ENCODE measurements at regions not wholly inside any gene's neighbourhood (a gene's known extent, or its start where the extent isn't known, plus 50 kb on each side); places are given as distances from the start of the nearest gene placed in this dataset.
A peak's percentile ranks its signal among the peaks of the same experiment; 100 is the strongest.

- intact Hi-C loops (cut with DNase I), result no loop called here
- H3K9me3 ChIP-seq, result no peaks in the 10 kb centered on the region
- no peak for ATAC-seq
- no peak overlapping the region for H3K4me3 ChIP-seq
- no peaks in the 10 kb centered on the region for H3K4me1 ChIP-seq
- no peaks in the 10 kb centered on the region for H3K27me3 ChIP-seq
- no peak for DNase-seq
- H3K36me3 ChIP-seq, result no peaks in the 10 kb centered on the region
- WGBS (ENCODE audit: insufficient coverage, low coverage, low lambda C conversion rate, missing lambda C conversion rate), result 78% methylated on average over 8 of the region's 8 CpGs
- H3K27ac ChIP-seq, result no peak overlapping the region
- peak in 1 of 4 donors; percentile 5 for TF ChIP-seq CTCF (IDR thresholded peaks at IDR 0.05)
- no peak for TF ChIP-seq POLR2A (IDR thresholded peaks at IDR 0.05)
Measured at GRCh38 chr15:30030345-30030744, 52.4 kb upstream of the GOLGA8J start.

GRCh38 chr15:30023798-30024295 lies 58.9 kb upstream of the GOLGA8J start:
- Histone ChIP-seq H3K36me3 (no peaks in the 10 kb centered on the region), H3K27ac (no peak overlapping the region), H3K4me1 (no peaks in the 10 kb centered on the region), H3K9me3 (no peaks in the 10 kb centered on the region), H3K27me3 (no peaks in the 10 kb centered on the region), H3K4me3 (no peak overlapping the region)
- DNase-seq, result no peak
- no peak for ATAC-seq
- WGBS (ENCODE audit: insufficient coverage, low coverage, low lambda C conversion rate, missing lambda C conversion rate), result 57% methylated on average over 6 of the region's 6 CpGs
- TF ChIP-seq CTCF (IDR thresholded peaks at IDR 0.05) (no peak), POLR2A (IDR thresholded peaks at IDR 0.05) (no peak)
- intact Hi-C loops (cut with DNase I), result no loop called here

- TF ChIP-seq CTCF (IDR thresholded peaks at IDR 0.05) (no peak), POLR2A (IDR thresholded peaks at IDR 0.05) (no peak)
- Histone ChIP-seq H3K4me1 (no peaks in the 10 kb centered on the region), H3K36me3 (no peaks in the 10 kb centered on the region), H3K4me3 (no peak overlapping the region), H3K9me3 (no peaks in the 10 kb centered on the region), H3K27me3 (no peaks in the 10 kb centered on the region), H3K27ac (no peak overlapping the region)
- WGBS (ENCODE audit: insufficient coverage, low coverage, low lambda C conversion rate, missing lambda C conversion rate), result 86% methylated on average over 2 of the region's 2 CpGs
- DNase-seq (no peak), ATAC-seq (no peak)
- intact Hi-C loops (cut with DNase I), result no loop called here
Measured at GRCh38 chr15:30010746-30011145, 72.0 kb upstream of the GOLGA8J start.

- ATAC-seq (no peak), DNase-seq (no peak)
- no peak overlapping the region for H3K27ac ChIP-seq
- 88% methylated on average over 1 of the region's 1 CpG for WGBS (ENCODE audit: insufficient coverage, low coverage, low lambda C conversion rate, missing lambda C conversion rate)
- intact Hi-C loops (cut with DNase I), result no loop called here
- TF ChIP-seq CTCF (IDR thresholded peaks at IDR 0.05) (no peak), POLR2A (IDR thresholded peaks at IDR 0.05) (no peak)
- no peaks in the 10 kb centered on the region for H3K27me3 ChIP-seq
- H3K4me1 ChIP-seq, result no peaks in the 10 kb centered on the region
- no peak overlapping the region for H3K4me3 ChIP-seq
- no peaks in the 10 kb centered on the region for H3K9me3 ChIP-seq
- no peaks in the 10 kb centered on the region for H3K36me3 ChIP-seq
Measured at GRCh38 chr15:30008156-30008555, 74.6 kb upstream of the GOLGA8J start.

- Histone ChIP-seq H3K4me3 (no peak overlapping the region), H3K9me3 (no peaks in the 10 kb centered on the region), H3K4me1 (no peaks in the 10 kb centered on the region), H3K27ac (no peak overlapping the region), H3K36me3 (no peaks in the 10 kb centered on the region), H3K27me3 (no peaks in the 10 kb centered on the region)
- intact Hi-C loops (cut with DNase I), result no loop called here
- ATAC-seq, result no peak
- 73% methylated on average over 3 of the region's 5 CpGs for WGBS (ENCODE audit: insufficient coverage, low coverage, low lambda C conversion rate, missing lambda C conversion rate)
- no peak for TF ChIP-seq POLR2A (IDR thresholded peaks at IDR 0.05)
- no peak for TF ChIP-seq CTCF (IDR thresholded peaks at IDR 0.05)
- DNase-seq, result no peak
Measured at GRCh38 chr15:30001602-30002001, 81.2 kb upstream of the GOLGA8J start.
